Trophoblast cell (in vitro differentiated cells and primary cell): ENCODE measurements at regions not wholly inside any gene's neighbourhood (a gene's known extent, or its start where the extent isn't known, plus 50 kb on each side); places are given as distances from the start of the nearest gene placed in this dataset.

Experiments used
- DNase-seq, 2 donors: peaks; one replicate each; pipeline ENCODE4 v3.0.0-alpha.2; 2016
- H2AFZ ChIP-seq: 2 replicates; pipeline ENCODE4 v1.6.1; 2013; ENCODE audit warnings: low read length, moderate library complexity, mild to moderate bottlenecking; ENCODE audit not compliant: insufficient read depth, poor library complexity
- H2AK5ac ChIP-seq: 2 replicates; pipeline ENCODE4 v1.6.1; 2013; ENCODE audit warnings: mild to moderate bottlenecking, low read length
- H2BK120ac ChIP-seq: 2 replicates; pipeline ENCODE4 v1.6.1; 2013; ENCODE audit warnings: low read length, mild to moderate bottlenecking, moderate library complexity; ENCODE audit not compliant: insufficient read depth, poor library complexity
- H2BK12ac ChIP-seq: 2 replicates; pipeline ENCODE4 v1.6.1; 2013; ENCODE audit warnings: mild to moderate bottlenecking, low read length, moderate library complexity
- H2BK5ac ChIP-seq: 2 replicates; pipeline ENCODE4 v1.6.1; 2013; ENCODE audit warnings: low read length, low read depth, moderate library complexity, mild to moderate bottlenecking; ENCODE audit not compliant: poor library complexity
- H3K14ac ChIP-seq: 2 replicates; pipeline ENCODE4 v1.6.1; 2013; ENCODE audit warnings: mild to moderate bottlenecking, low read length
- H3K18ac ChIP-seq: 2 replicates; pipeline ENCODE4 v1.6.1; 2013; ENCODE audit warnings: mild to moderate bottlenecking, low read length
- H3K23ac ChIP-seq: 2 replicates; pipeline ENCODE4 v1.6.1; 2013; ENCODE audit warnings: low read length
- H3K27ac ChIP-seq: 2 replicates; pipeline ENCODE4 v1.5.1; 2013; ENCODE audit warnings: low read depth, mild to moderate bottlenecking, inconsistent platforms, low read length, moderate library complexity
- H3K27me3 ChIP-seq: 2 replicates; pipeline ENCODE4 v1.6.1; 2013; ENCODE audit warnings: inconsistent platforms, mild to moderate bottlenecking, low read length, moderate library complexity; ENCODE audit not compliant: insufficient read depth
- H3K36me3 ChIP-seq, 2 experiments: 1 replicate in 1 of 2; 2 replicates in 1 of 2; pipeline ENCODE4 v1.6.1; 2013; ENCODE audit warnings: low read length in 2 of 2, mild to moderate bottlenecking in 2 of 2, moderate library complexity in 1 of 2; ENCODE audit not compliant: insufficient read depth in 2 of 2, control insufficient read depth in 1 of 2
- H3K4ac ChIP-seq: 2 replicates; pipeline ENCODE4 v1.6.1; 2013; ENCODE audit warnings: low read depth, mild to moderate bottlenecking, low read length, moderate library complexity
- H3K4me1 ChIP-seq, 2 experiments: 1 replicate in 1 of 2; 2 replicates in 1 of 2; pipeline ENCODE4 v1.6.1; 2013; ENCODE audit warnings: low read length in 2 of 2, mild to moderate bottlenecking in 2 of 2, moderate library complexity in 1 of 2; ENCODE audit not compliant: insufficient read depth in 2 of 2, control insufficient read depth in 1 of 2
- H3K4me2 ChIP-seq: 2 replicates; pipeline ENCODE4 v1.6.1; 2013; ENCODE audit warnings: inconsistent platforms, mild to moderate bottlenecking, low read length, moderate library complexity
- H3K4me3 ChIP-seq: 2 replicates; pipeline ENCODE4 v1.5.1; 2013; ENCODE audit warnings: mild to moderate bottlenecking, low read depth, low read length, inconsistent platforms
- H3K79me1 ChIP-seq: one replicate; pipeline ENCODE4 v1.6.1; 2013; ENCODE audit warnings: low read length
- H3K79me2 ChIP-seq: 2 replicates; pipeline ENCODE4 v1.6.1; 2013; ENCODE audit warnings: low read length, mild to moderate bottlenecking; ENCODE audit not compliant: control insufficient read depth, insufficient read depth, poor library complexity
- H3K9ac ChIP-seq: 2 replicates; pipeline ENCODE4 v1.6.1; 2013; ENCODE audit warnings: mild to moderate bottlenecking, low read length
- H3K9me3 ChIP-seq: 2 replicates; pipeline ENCODE4 v1.6.1; 2013; ENCODE audit warnings: low read depth, mild to moderate bottlenecking, control low read depth, inconsistent platforms, low read length; ENCODE audit not compliant: insufficient read depth
- H4K12ac ChIP-seq: 2 replicates; pipeline ENCODE4 v1.6.1; 2013; ENCODE audit warnings: low read depth, mild to moderate bottlenecking, low read length, moderate library complexity
- H4K8ac ChIP-seq: 2 replicates; pipeline ENCODE4 v1.6.1; 2013; ENCODE audit warnings: low read depth, mild to moderate bottlenecking, low read length, moderate library complexity
- H4K91ac ChIP-seq: one replicate; pipeline ENCODE4 v1.6.1; 2013; ENCODE audit warnings: low read depth, mild to moderate bottlenecking, low read length, moderate library complexity
- WGBS: extraction: QIAGEN DNeasy Blood & Tissue Kit; methylation state at CpG from one replicate; pipeline ENCODE4 v1.1.7; 2013; ENCODE audit warnings: missing lambda C conversion rate; ENCODE audit not compliant: insufficient read length, insufficient coverage; ENCODE audit errors: extremely low coverage; 5-methylcytosine and 5-hydroxymethylcytosine counted together

- Histone ChIP-seq H3K18ac (no peak overlapping the region), H3K4me1 (no peaks in the 10 kb centered on the region), H3K14ac (no peak overlapping the region), H2AFZ (no peak overlapping the region), H2BK5ac (no peak overlapping the region), H2BK12ac (no peak overlapping the region), H4K12ac (no peak overlapping the region), H3K4me2 (no peak overlapping the region), H4K91ac (no peak overlapping the region), H4K8ac (no peak overlapping the region), H3K27ac (no peak overlapping the region), H3K36me3 (no peaks in the 10 kb centered on the region), H2AK5ac (no peak overlapping the region), H3K9me3 (no peaks in the 10 kb centered on the region), H3K79me1 (no peaks in the 10 kb centered on the region), H3K4ac (no peak overlapping the region), H2BK120ac (no peak overlapping the region), H3K79me2 (no peaks in the 10 kb centered on the region), H3K4me3 (no peak overlapping the region), H3K27me3 (no peaks in the 10 kb centered on the region), H3K9ac (no peak overlapping the region), H3K23ac (no peak overlapping the region)
- WGBS = no CpG with 5 or more reads among the region's 4 CpGs
- peak; percentile 17 to 59 for DNase-seq
Observed at GRCh38 chr5:40221796-40222195, 457.9 kb upstream of the PTGER4 start.

- H3K4me1 ChIP-seq = no peaks in the 10 kb centered on the region
- no peaks in the 10 kb centered on the region for H3K79me1 ChIP-seq
- no peak overlapping the region for H4K12ac ChIP-seq
- no peaks in the 10 kb centered on the region for H3K27me3 ChIP-seq
- no peak overlapping the region for H2BK5ac ChIP-seq
- no peak overlapping the region for H3K27ac ChIP-seq
- no peak overlapping the region for H3K4me2 ChIP-seq
- no peak overlapping the region for H3K14ac ChIP-seq
- no peak for DNase-seq
- H3K4me3 ChIP-seq = no peak overlapping the region
- H3K9me3 ChIP-seq = no peaks in the 10 kb centered on the region
- no peak overlapping the region for H3K23ac ChIP-seq
- no peak overlapping the region for H4K91ac ChIP-seq
- H3K4ac ChIP-seq = no peak overlapping the region
- no peak overlapping the region for H2AK5ac ChIP-seq
- WGBS = no CpG with 5 or more reads among the region's 2 CpGs
- no peak overlapping the region for H4K8ac ChIP-seq
- no peak overlapping the region for H3K9ac ChIP-seq
- H3K36me3 ChIP-seq = no peaks in the 10 kb centered on the region
- H3K18ac ChIP-seq = no peak overlapping the region
- no peak overlapping the region for H2BK12ac ChIP-seq
- H3K79me2 ChIP-seq = no peaks in the 10 kb centered on the region
- no peak overlapping the region for H2AFZ ChIP-seq
- no peak overlapping the region for H2BK120ac ChIP-seq
Observed at GRCh38 chr5:40221255-40221654, 458.5 kb upstream of the PTGER4 start.

GRCh38 chr5:40220260-40220659, 459.5 kb upstream of the PTGER4 start:
- H3K4ac ChIP-seq = no peak overlapping the region
- no peak overlapping the region for H3K18ac ChIP-seq
- no peak overlapping the region for H4K8ac ChIP-seq
- H2AFZ ChIP-seq = no peak overlapping the region
- no peak overlapping the region for H3K9ac ChIP-seq
- H3K4me1 ChIP-seq = no peaks in the 10 kb centered on the region
- H3K4me3 ChIP-seq = no peak overlapping the region
- no peak overlapping the region for H3K4me2 ChIP-seq
- H3K79me1 ChIP-seq = no peaks in the 10 kb centered on the region
- H3K27me3 ChIP-seq = no peaks in the 10 kb centered on the region
- H2BK120ac ChIP-seq = no peak overlapping the region
- no peaks in the 10 kb centered on the region for H3K79me2 ChIP-seq
- H3K23ac ChIP-seq = no peak overlapping the region
- H3K9me3 ChIP-seq = no peaks in the 10 kb centered on the region
- WGBS = no CpG with 5 or more reads among the region's 2 CpGs
- no peak overlapping the region for H2BK12ac ChIP-seq
- no peak overlapping the region for H2BK5ac ChIP-seq
- no peak overlapping the region for H2AK5ac ChIP-seq
- H3K27ac ChIP-seq = no peak overlapping the region
- no peaks in the 10 kb centered on the region for H3K36me3 ChIP-seq
- H4K91ac ChIP-seq = no peak overlapping the region
- H4K12ac ChIP-seq = no peak overlapping the region
- H3K14ac ChIP-seq = no peak overlapping the region
- no peak for DNase-seq

- H4K8ac ChIP-seq = no peak overlapping the region
- no peak overlapping the region for H2BK12ac ChIP-seq
- H4K12ac ChIP-seq = no peak overlapping the region
- no peak overlapping the region for H2BK120ac ChIP-seq
- H3K4me3 ChIP-seq = no peak overlapping the region
- no peak overlapping the region for H3K4me2 ChIP-seq
- no peak overlapping the region for H2AK5ac ChIP-seq
- H3K79me1 ChIP-seq = no peaks in the 10 kb centered on the region
- no peak overlapping the region for H4K91ac ChIP-seq
- no peak for DNase-seq
- no peak overlapping the region for H3K18ac ChIP-seq
- no peak overlapping the region for H3K9ac ChIP-seq
- no peak overlapping the region for H3K27ac ChIP-seq
- no peak overlapping the region for H2AFZ ChIP-seq
- H3K4ac ChIP-seq = no peak overlapping the region
- no peaks in the 10 kb centered on the region for H3K27me3 ChIP-seq
- no peaks in the 10 kb centered on the region for H3K36me3 ChIP-seq
- H2BK5ac ChIP-seq = no peak overlapping the region
- H3K14ac ChIP-seq = no peak overlapping the region
- no peaks in the 10 kb centered on the region for H3K9me3 ChIP-seq
- H3K23ac ChIP-seq = no peak overlapping the region
- H3K4me1 ChIP-seq = no peaks in the 10 kb centered on the region
- no peaks in the 10 kb centered on the region for H3K79me2 ChIP-seq
- WGBS = no CpG with 5 or more reads among the region's 4 CpGs
Observed at GRCh38 chr5:40217553-40217952, 462.2 kb upstream of the PTGER4 start.
